Endothelial cell of umbilical vein (primary cell): ENCODE measurements at regions not wholly inside any gene's neighbourhood (a gene's known extent, or its start where the extent isn't known, plus 50 kb on each side); places are given as distances from the start of the nearest gene placed in this dataset.

Source experiments
- BruUV-seq: library from RNA; stranded (reverse); fragments of 400-500 nt; replicated peaks from 2 replicates; lab custom pipeline; 2021; lab: Mats Ljungman, UMichigan
- CTCF ChIA-PET: fragments of 300-600, 350-600 bp; sonication (Branson Sonifier 250); formaldehyde crosslinking; loops from one replicate; lab custom pipeline; 2021; ENCODE audit warnings: antibody characterized with exemption, inconsistent platforms; lab: Charles Lee
- POLR2A ChIA-PET: fragments of 300-600, 350-600 bp; sonication (Branson Sonifier 250); formaldehyde crosslinking; loops from one replicate; lab custom pipeline; 2021; ENCODE audit warnings: antibody characterized with exemption, inconsistent platforms; lab: Charles Lee
- DNase-seq: peaks from one replicate; pipeline ENCODE4 v3.0.0-alpha.2; 2011; ENCODE audit warnings: low read depth, low spot score
- FAIRE-seq: peaks from 2 replicates; lab custom pipeline; 2011; peaks lifted over from hg19 to GRCh38; lab: Jason Lieb, UNC
- H2AFZ ChIP-seq: 2 replicates; pipeline ENCODE4 v1.6.0; 2012; ENCODE audit warnings: low read depth, low read length, control low read depth, inconsistent platforms
- H3K27ac ChIP-seq: 2 replicates; pipeline ENCODE4 v1.5.1; 2011; ENCODE audit warnings: low read depth, mild to moderate bottlenecking, control low read depth, low read length, moderate library complexity; ENCODE audit not compliant: insufficient read depth
- H3K27me3 ChIP-seq, 2 experiments: 2 replicates each; pipeline versions ENCODE4 v1.6.0 to v1.6.1; 2011; ENCODE audit warnings: low read length in 2 of 2, mixed read lengths in 1 of 2; ENCODE audit not compliant: control insufficient read depth in 2 of 2, insufficient read depth in 2 of 2
- H3K36me3 ChIP-seq, 2 experiments: 2 replicates in 1 of 2; 3 replicates in 1 of 2; pipeline ENCODE4 v1.5.1; 2011; ENCODE audit warnings: low read length in 2 of 2, mild to moderate bottlenecking in 1 of 2, moderate library complexity in 1 of 2; ENCODE audit not compliant: control insufficient read depth in 2 of 2, insufficient read depth in 2 of 2; ENCODE audit errors: extremely low read depth in 1 of 2
- H3K4me1 ChIP-seq: 3 replicates; pipeline ENCODE4 v1.5.1; 2011; ENCODE audit warnings: mild to moderate bottlenecking, low read length; ENCODE audit not compliant: control insufficient read depth, insufficient read depth; ENCODE audit errors: extremely low read depth
- H3K4me2 ChIP-seq: 2 replicates; pipeline ENCODE4 v1.6.1; 2011; ENCODE audit warnings: low read length, control low read depth, mixed read lengths; ENCODE audit not compliant: insufficient read depth
- H3K4me3 ChIP-seq, 3 experiments: fragments of 200-600 bp in 1 of 3; sonication (generic), shearing (Covaris generic) in 1 of 3; replicated peaks in 1 of 3; 2 replicates each; pipeline ENCODE4 v1.5.1; 2011 to 2016; ENCODE audit warnings: control low read depth in 3 of 3, low read length in 3 of 3, mild to moderate bottlenecking in 2 of 3, inconsistent platforms in 1 of 3, low read depth in 1 of 3, moderate library complexity in 1 of 3; ENCODE audit not compliant: insufficient read depth in 1 of 3
- H3K79me2 ChIP-seq: 2 replicates; pipeline ENCODE4 v1.6.0; 2012; ENCODE audit warnings: low read length, inconsistent platforms; ENCODE audit not compliant: control insufficient read depth, insufficient read depth
- H3K9ac ChIP-seq: replicated peaks from 2 replicates; pipeline ENCODE3; 2011; ENCODE audit warnings: low read length, control low read depth; ENCODE audit not compliant: insufficient read depth; ENCODE audit errors: extremely low read depth
- H3K9me1 ChIP-seq: replicated peaks from 3 replicates; pipeline ENCODE4 v1.6.0; 2011; ENCODE audit warnings: mild to moderate bottlenecking, low read length; ENCODE audit not compliant: control insufficient read depth, insufficient read depth; ENCODE audit errors: extremely low read depth
- H3K9me3 ChIP-seq: replicated peaks from 2 replicates; pipeline ENCODE4 v1.5.1; 2012; ENCODE audit warnings: low read length, inconsistent platforms; ENCODE audit not compliant: control insufficient read depth, insufficient read depth
- H4K20me1 ChIP-seq: replicated peaks from 2 replicates; pipeline ENCODE3; 2011; ENCODE audit warnings: mild to moderate bottlenecking, low read length; ENCODE audit not compliant: control insufficient read depth, insufficient read depth; ENCODE audit errors: extremely low read depth
- CTCF ChIP-seq, 2 donors: IDR thresholded peaks; 1 replicate in 1 of 2; 2 replicates in 1 of 2; pipeline ENCODE4 v1.5.1; 2011; ENCODE audit warnings: low read length in 2 of 2, mild to moderate bottlenecking in 2 of 2, moderate library complexity in 2 of 2, control low read depth in 1 of 2, inconsistent platforms in 1 of 2, low read depth in 1 of 2; ENCODE audit not compliant: insufficient read depth in 1 of 2; ENCODE audit errors: extremely low read depth in 1 of 2
- EZH2 ChIP-seq: IDR thresholded peaks from 2 replicates; pipeline ENCODE4 v1.6.1; 2012; ENCODE audit warnings: borderline replicate concordance, low read depth, mild to moderate bottlenecking, moderate library complexity, low read length, inconsistent platforms; ENCODE audit not compliant: severe bottlenecking
- FOS ChIP-seq: IDR thresholded peaks from 2 replicates; pipeline ENCODE4 v1.6.1; 2011; ENCODE audit warnings: mild to moderate bottlenecking, low read length, moderate library complexity, borderline replicate concordance; ENCODE audit not compliant: insufficient read depth
- GATA2 ChIP-seq: IDR thresholded peaks from 2 replicates; pipeline ENCODE4 v1.7.0; 2011; ENCODE audit warnings: low read depth, mild to moderate bottlenecking, moderate library complexity, mixed read lengths, low read length; ENCODE audit not compliant: insufficient read length, insufficient read depth
- JUN ChIP-seq: IDR thresholded peaks from 2 replicates; pipeline ENCODE4 v1.6.1; 2011; ENCODE audit warnings: borderline replicate concordance, low read depth; ENCODE audit not compliant: insufficient read length, insufficient read depth
- MAX ChIP-seq: IDR thresholded peaks from 2 replicates; pipeline ENCODE4 v1.6.1; 2011; ENCODE audit not compliant: insufficient read depth, insufficient read length
- MYC ChIP-seq: IDR thresholded peaks from one replicate; pipeline ENCODE4 v1.6.1; 2011; ENCODE audit warnings: mild to moderate bottlenecking, low read depth, low read length
- POLR2A ChIP-seq: IDR thresholded peaks from 2 replicates; pipeline ENCODE4 v1.6.1; 2012; ENCODE audit warnings: low read depth, mild to moderate bottlenecking, control low read depth, low read length
- POLR2AphosphoS5 ChIP-seq: IDR thresholded peaks from 2 replicates; pipeline ENCODE4 v1.6.1; 2012; ENCODE audit warnings: low read depth, mild to moderate bottlenecking, control low read depth, low read length, moderate library complexity; ENCODE audit not compliant: insufficient read depth
- dilution Hi-C: fragments of 300-500 bp; cut with MboI; formaldehyde crosslinking; loops from one replicate; pipeline ENCODE4 v1.15.0; 2019; ENCODE audit warnings: low sequenced_read_pairs; ENCODE audit not compliant: extremely low pct_ligation_motif_present
- intact Hi-C: fragments of 100-400 bp; cut with micrococcal nuclease; formaldehyde crosslinking; loops from one replicate; pipeline ENCODE4 v1.10.0; 2022

GRCh38 chr7:84336303-84336702 is 141.7 kb upstream of the SEMA3A start:
- CTCF ChIA-PET = no interaction called here
- no peak for TF ChIP-seq POLR2A
- no peak for TF ChIP-seq GATA2
- TF ChIP-seq EZH2 = no peak
- no peak for TF ChIP-seq FOS
- TF ChIP-seq POLR2AphosphoS5 = no peak
- TF ChIP-seq JUN = no peak
- TF ChIP-seq MAX = no peak
- TF ChIP-seq MYC = no peak
- no peak for TF ChIP-seq CTCF (IDR thresholded peaks at IDR 0.05; ENCODE audit: extremely low read depth in 1 of 2, insufficient read depth in 1 of 2, low read depth in 1 of 2, low read length in 2 of 2)
- FAIRE-seq (no peak), DNase-seq (no peak)
- Histone ChIP-seq H3K27ac (no peak overlapping the region), H3K79me2 (no peaks in the 10 kb centered on the region), H3K27me3 (no peaks in the 10 kb centered on the region), H3K4me1 (no peaks in the 10 kb centered on the region), H3K4me3 (no peak overlapping the region), H4K20me1 (no peaks in the 10 kb centered on the region), H2AFZ (no peak overlapping the region), H3K9me1 (no peaks in the 10 kb centered on the region), H3K4me2 (no peak overlapping the region), H3K9me3 (no peaks in the 10 kb centered on the region), H3K9ac (no peak overlapping the region), H3K36me3 (no peaks in the 10 kb centered on the region)
- no TSS peak for BruUV-seq
- intact Hi-C loops (loop anchor here (10.0 kb wide), 1 partner anchor 688 kb away; no protein-coding TSS in a partner anchor), dilution Hi-C loops (no loop called here)
- POLR2A ChIA-PET = no interaction called here
